Activated naive CD4-positive, alpha-beta T cell treated with anti-CD3 and anti-CD28 coated beads, Interleukin-2, amount 50 U/mL, for 16 hours (primary cell): ENCODE measurements at regions not wholly inside any gene's neighbourhood (a gene's known extent, or its start where the extent isn't known, plus 50 kb on each side); places are given as distances from the start of the nearest gene placed in this dataset.

ENCODE experiments used
- DNase-seq: peaks from one replicate; pipeline ENCODE4 v3.0.0-alpha.2; 2020

DNA sequence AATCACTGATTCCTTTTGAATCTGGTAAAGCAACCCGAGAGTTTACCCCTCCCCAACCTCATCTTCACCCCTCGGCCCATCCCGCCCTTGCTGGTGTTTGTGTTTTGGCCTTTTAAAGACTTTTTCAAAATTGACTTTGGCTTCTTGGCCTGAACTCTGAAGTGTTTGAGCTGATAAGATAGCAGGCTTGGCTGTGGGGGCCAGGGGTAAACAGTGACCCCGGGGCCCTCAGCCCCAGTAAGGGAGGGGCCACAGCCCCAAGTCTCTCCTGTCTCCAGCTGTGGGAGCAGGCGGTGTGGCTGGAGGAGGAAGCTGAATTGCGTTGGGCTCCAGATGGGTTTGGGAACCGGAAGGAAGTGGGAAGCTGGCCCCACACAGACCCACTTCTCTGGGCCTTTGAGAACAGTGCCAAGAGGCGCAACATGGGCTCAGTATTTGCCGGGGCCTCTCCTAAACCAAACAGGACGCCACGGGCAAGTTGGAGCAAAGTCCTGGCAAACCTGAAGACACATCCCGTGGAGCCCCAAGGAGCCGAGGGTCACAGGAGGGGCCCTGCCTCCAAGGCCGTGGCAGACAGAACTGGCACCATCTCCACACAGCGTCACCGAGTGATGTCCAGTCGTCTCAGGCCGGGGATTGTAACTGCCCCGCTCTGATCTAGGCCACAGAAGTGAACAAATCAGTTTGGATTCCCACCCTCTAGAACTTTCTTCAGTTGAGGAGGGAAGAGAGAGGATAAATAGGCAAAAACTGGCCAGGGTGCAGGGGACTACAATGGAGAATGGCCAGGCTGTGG, 54.3 kb upstream of the PTPN1 start:
- no peak for DNase-seq

DNA sequence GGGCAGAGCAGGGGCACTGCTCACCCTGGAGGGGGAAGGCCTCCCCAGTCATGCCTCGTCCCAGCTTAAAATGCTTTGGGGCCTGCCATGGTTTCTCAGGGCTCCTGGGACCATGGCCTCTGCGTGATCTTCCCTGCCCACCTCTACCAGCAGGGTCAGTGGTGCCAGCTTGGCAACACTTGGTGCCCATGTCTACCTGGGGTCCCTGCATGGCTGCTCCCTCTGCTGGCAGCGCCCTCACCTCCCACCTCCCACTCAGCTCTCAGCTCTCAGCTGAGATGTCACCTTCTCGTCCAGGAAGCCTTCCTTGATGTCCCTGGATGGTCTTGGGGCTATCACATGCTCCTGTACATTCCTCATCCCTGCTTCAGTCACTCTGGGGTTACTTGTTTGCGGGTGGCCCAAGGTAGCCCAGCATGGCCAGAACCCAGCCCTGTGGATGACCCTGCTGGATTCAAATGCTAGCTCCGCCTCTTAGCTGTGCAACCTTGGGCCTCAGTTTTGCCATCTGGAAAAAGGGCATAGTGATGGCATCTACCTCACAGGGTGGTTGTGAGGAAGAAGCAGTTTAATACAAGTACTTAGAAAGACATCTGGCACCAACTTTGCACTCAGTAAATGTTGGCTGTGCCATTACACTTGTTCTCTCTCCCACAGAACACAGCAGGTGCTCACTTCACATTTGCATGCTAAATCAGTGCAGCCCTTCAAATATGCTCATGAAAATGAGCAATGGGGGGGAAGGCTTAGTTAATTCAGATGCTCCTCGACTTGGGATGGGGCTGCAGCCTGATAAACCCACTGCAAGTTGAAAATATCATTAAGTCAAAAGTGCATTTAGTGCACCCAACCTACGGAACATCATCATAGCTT, 53.5 kb upstream of the PTPN1 start:
- DNase-seq: no peak

- no peak for DNase-seq
Measured at GRCh38 chr20:50459124-50459918, 50.9 kb upstream of the PTPN1 start.

DNA sequence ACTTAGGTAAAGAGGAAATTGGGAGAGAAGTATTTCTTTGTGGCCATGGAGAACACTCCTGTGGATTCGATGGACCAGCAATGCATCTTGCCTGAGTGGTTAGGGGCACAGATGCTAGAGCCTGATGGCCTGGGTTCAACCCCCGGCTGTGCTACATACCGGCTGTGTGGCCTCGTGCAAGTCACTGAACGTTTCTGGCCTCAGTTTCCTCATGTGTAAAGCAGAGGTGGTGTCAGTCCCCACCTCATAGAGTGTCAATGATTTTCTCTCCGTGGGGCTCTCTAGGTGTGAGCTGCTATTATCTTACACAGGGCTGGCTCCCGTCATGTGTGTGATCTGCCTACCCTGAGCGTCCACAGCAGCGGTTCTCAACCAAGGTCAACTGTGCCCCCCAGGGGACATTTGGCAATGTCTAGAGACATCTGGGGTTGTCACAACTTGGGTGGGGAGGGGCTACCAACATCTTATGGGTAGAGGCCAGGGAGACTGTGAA, 50.0 kb upstream of the PTPN1 start:
- no peak for DNase-seq
